WI38 (cell line): ENCODE measurements at regions not wholly inside any gene's neighbourhood (a gene's known extent, or its start where the extent isn't known, plus 50 kb on each side); places are given as distances from the start of the nearest gene placed in this dataset.
"Not testable (repeated sequence)": the region's sequence is repeated elsewhere in the genome, so short reads cannot be mapped to it uniquely, and the experiment has no call there.

Experiments used
- H3K4me3 ChIP-seq: 2 replicates; pipeline ENCODE4 v1.5.1; 2011; ENCODE audit warnings: low read depth, mild to moderate bottlenecking, control low read depth, low read length
- CTCF ChIP-seq: IDR thresholded peaks from 2 replicates; pipeline ENCODE4 v1.5.1; 2012; ENCODE audit warnings: low read depth, mild to moderate bottlenecking, control low read depth, low read length

- not testable (repeated sequence) for H3K4me3 ChIP-seq
Observed at GRCh38 chr5:1613515-1613914, 89.8 kb upstream of the LPCAT1 start.

- not testable (repeated sequence) for H3K4me3 ChIP-seq
Observed at GRCh38 chr5:1610526-1610925, 86.8 kb upstream of the LPCAT1 start.

- not testable (repeated sequence) for H3K4me3 ChIP-seq
Observed at GRCh38 chr5:1609111-1609510, 85.4 kb upstream of the LPCAT1 start.

- not testable (repeated sequence) for H3K4me3 ChIP-seq
Observed at GRCh38 chr5:1608336-1608735, 84.6 kb upstream of the LPCAT1 start.

- not testable (repeated sequence) for H3K4me3 ChIP-seq
Observed at GRCh38 chr5:1606951-1607350, 83.2 kb upstream of the LPCAT1 start.

GRCh38 chr5:1603916-1604315 lies 80.2 kb upstream of the LPCAT1 start:
- not testable (repeated sequence) for H3K4me3 ChIP-seq

- H3K4me3 ChIP-seq, result not testable (repeated sequence)
Observed at GRCh38 chr5:1601565-1601964, 77.8 kb upstream of the LPCAT1 start.

GRCh38 chr5:1598950-1599737 lies 75.4 kb upstream of the LPCAT1 start:
- H3K4me3 ChIP-seq, result not testable (repeated sequence)

- not testable (repeated sequence) for H3K4me3 ChIP-seq
Observed at GRCh38 chr5:1597093-1597473, 73.3 kb upstream of the LPCAT1 start.

GRCh38 chr5:1596462-1597092 lies 72.8 kb upstream of the LPCAT1 start:
- H3K4me3 ChIP-seq, result not testable (repeated sequence)

GRCh38 chr5:1594357-1595106 lies 70.8 kb upstream of the LPCAT1 start:
- H3K4me3 ChIP-seq, result no peak overlapping the region
- TF ChIP-seq CTCF, result no peak

GRCh38 chr5:1593903-1594356 lies 70.2 kb upstream of the LPCAT1 start:
- no peak for TF ChIP-seq CTCF
- H3K4me3 ChIP-seq, result no peak overlapping the region

GRCh38 chr5:1588071-1588694 lies 64.4 kb upstream of the LPCAT1 start:
- H3K4me3 ChIP-seq, result not testable (repeated sequence)

GRCh38 chr5:1583081-1583875 lies 59.5 kb upstream of the LPCAT1 start:
- not testable (repeated sequence) for H3K4me3 ChIP-seq

- not testable (repeated sequence) for H3K4me3 ChIP-seq
Observed at GRCh38 chr5:1579389-1579788, 55.6 kb upstream of the LPCAT1 start.

GRCh38 chr5:1576851-1577250 lies 53.1 kb upstream of the LPCAT1 start:
- H3K4me3 ChIP-seq, result not testable (repeated sequence)
